HepG2 (cell line): ENCODE measurements at regions not wholly inside any gene's neighbourhood (a gene's known extent, or its start where the extent isn't known, plus 50 kb on each side); places are given as distances from the start of the nearest gene placed in this dataset.

Experiments used
- ATM ChIP-seq: fragments of 450-650 bp; IDR thresholded peaks from 2 replicates; pipeline ENCODE4 v1.7.1; 2017; ENCODE audit warnings: mild to moderate bottlenecking, borderline replicate concordance
- BCL3 ChIP-seq: sonication (generic); formaldehyde crosslinking; IDR thresholded peaks from 2 replicates; pipeline ENCODE4 v1.5.1; 2020; ENCODE audit warnings: mild to moderate bottlenecking, missing genetic modification reagents, moderate library complexity
- BORCS8-MEF2B ChIP-seq: sonication (generic); formaldehyde crosslinking; IDR thresholded peaks from 2 replicates; pipeline ENCODE4 v1.8.0; 2022; ENCODE audit warnings: mild to moderate bottlenecking, missing genetic modification reagents
- DR1 ChIP-seq: sonication (generic); formaldehyde crosslinking; IDR thresholded peaks from 2 replicates; pipeline ENCODE4 v1.8.0; 2021; ENCODE audit warnings: mild to moderate bottlenecking, missing genetic modification reagents, inconsistent platforms
- FOXA3 ChIP-seq: IDR thresholded peaks from 2 replicates; pipeline ENCODE4 v1.6.1; 2016; ENCODE audit warnings: missing genetic modification reagents, missing compliant biosample characterization
- HOMEZ ChIP-seq: IDR thresholded peaks from 2 replicates; pipeline ENCODE4 v1.6.1; 2016; ENCODE audit warnings: low read depth
- MATR3 ChIP-seq: sonication (generic); formaldehyde crosslinking; IDR thresholded peaks from 2 replicates; pipeline ENCODE4 v1.4.0; 2020; ENCODE audit warnings: missing genetic modification reagents
- NFATC3 ChIP-seq: sonication (generic); formaldehyde crosslinking; IDR thresholded peaks from 2 replicates; pipeline ENCODE4 v1.5.1; 2020; ENCODE audit warnings: mild to moderate bottlenecking, missing genetic modification reagents
- NR2C2 ChIP-seq: sonication (generic); formaldehyde crosslinking; IDR thresholded peaks from 2 replicates; pipeline ENCODE4 v1.4.0; 2020; ENCODE audit warnings: missing genetic modification reagents, mild to moderate bottlenecking, moderate library complexity, borderline replicate concordance
- SALL1 ChIP-seq: sonication (generic); formaldehyde crosslinking; IDR thresholded peaks from 2 replicates; pipeline ENCODE4 v1.8.0; 2022; ENCODE audit warnings: mild to moderate bottlenecking, missing genetic modification reagents
- TCF7L2 ChIP-seq: IDR thresholded peaks from 2 replicates; pipeline ENCODE4 v1.6.1; 2011; ENCODE audit warnings: mild to moderate bottlenecking, low read depth, low read length, moderate library complexity
- THYN1 ChIP-seq: sonication (generic); formaldehyde crosslinking; IDR thresholded peaks from 2 replicates; pipeline ENCODE4 v1.8.1; 2023; ENCODE audit warnings: low read depth, mild to moderate bottlenecking, moderate library complexity, missing genetic modification reagents, borderline replicate concordance
- ZNF101 ChIP-seq: sonication (generic); formaldehyde crosslinking; IDR thresholded peaks from 2 replicates; pipeline ENCODE4 v1.4.0; 2020; ENCODE audit warnings: mild to moderate bottlenecking, low read depth, missing genetic modification reagents, borderline replicate concordance
- ZNF468 ChIP-seq: sonication (generic); formaldehyde crosslinking; IDR thresholded peaks from 2 replicates; pipeline ENCODE4 v1.8.0; 2022; ENCODE audit warnings: mild to moderate bottlenecking, moderate library complexity, missing genetic modification reagents
- ZNF496 ChIP-seq: sonication (generic); formaldehyde crosslinking; IDR thresholded peaks from 2 replicates; pipeline ENCODE4 v1.8.1; 2023; ENCODE audit warnings: mild to moderate bottlenecking, moderate library complexity, missing genetic modification reagents; ENCODE audit not compliant: insufficient replicate concordance
- ZNF570 ChIP-seq: sonication (generic); formaldehyde crosslinking; IDR thresholded peaks from 2 replicates; pipeline ENCODE4 v1.4.0; 2020; ENCODE audit warnings: mild to moderate bottlenecking, missing genetic modification reagents, borderline replicate concordance
- TF ChIP-seq, protein P1 (sequence below): sonication (generic); formaldehyde crosslinking; conservative IDR thresholded peaks from 2 replicates; pipeline ENCODE4 v1.8.1; 2023; ENCODE audit warnings: missing genetic modification reagents
- TF ChIP-seq, protein P2 (sequence below): sonication (generic); formaldehyde crosslinking; IDR thresholded peaks from 2 replicates; pipeline ENCODE4 v1.5.1; 2020; ENCODE audit warnings: missing genetic modification reagents, mild to moderate bottlenecking, borderline replicate concordance
- TF ChIP-seq, protein P3 (sequence below): sonication (generic); formaldehyde crosslinking; IDR thresholded peaks from 2 replicates; pipeline ENCODE4 v1.8.1; 2023; ENCODE audit warnings: mild to moderate bottlenecking, inconsistent platforms, moderate library complexity, missing genetic modification reagents, borderline replicate concordance
- TF ChIP-seq, protein P4 (sequence below): sonication (generic); formaldehyde crosslinking; IDR thresholded peaks from 2 replicates; pipeline ENCODE4 v1.4.0; 2020; ENCODE audit warnings: mild to moderate bottlenecking, missing genetic modification reagents
- TF ChIP-seq, protein P5 (sequence below): IDR thresholded peaks from 2 replicates; pipeline ENCODE4 v1.6.1; 2016; ENCODE audit warnings: missing compliant biosample characterization, missing genetic modification reagents, borderline replicate concordance

GRCh38 chr20:59403962-59404314, 103.5 kb downstream of the EDN3 start (continued):
- TF ChIP-seq, protein P1, sequence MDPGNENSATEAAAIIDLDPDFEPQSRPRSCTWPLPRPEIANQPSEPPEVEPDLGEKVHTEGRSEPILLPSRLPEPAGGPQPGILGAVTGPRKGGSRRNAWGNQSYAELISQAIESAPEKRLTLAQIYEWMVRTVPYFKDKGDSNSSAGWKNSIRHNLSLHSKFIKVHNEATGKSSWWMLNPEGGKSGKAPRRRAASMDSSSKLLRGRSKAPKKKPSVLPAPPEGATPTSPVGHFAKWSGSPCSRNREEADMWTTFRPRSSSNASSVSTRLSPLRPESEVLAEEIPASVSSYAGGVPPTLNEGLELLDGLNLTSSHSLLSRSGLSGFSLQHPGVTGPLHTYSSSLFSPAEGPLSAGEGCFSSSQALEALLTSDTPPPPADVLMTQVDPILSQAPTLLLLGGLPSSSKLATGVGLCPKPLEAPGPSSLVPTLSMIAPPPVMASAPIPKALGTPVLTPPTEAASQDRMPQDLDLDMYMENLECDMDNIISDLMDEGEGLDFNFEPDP (CRISPR knock-in tag): no peak
- TF ChIP-seq, protein P2, sequence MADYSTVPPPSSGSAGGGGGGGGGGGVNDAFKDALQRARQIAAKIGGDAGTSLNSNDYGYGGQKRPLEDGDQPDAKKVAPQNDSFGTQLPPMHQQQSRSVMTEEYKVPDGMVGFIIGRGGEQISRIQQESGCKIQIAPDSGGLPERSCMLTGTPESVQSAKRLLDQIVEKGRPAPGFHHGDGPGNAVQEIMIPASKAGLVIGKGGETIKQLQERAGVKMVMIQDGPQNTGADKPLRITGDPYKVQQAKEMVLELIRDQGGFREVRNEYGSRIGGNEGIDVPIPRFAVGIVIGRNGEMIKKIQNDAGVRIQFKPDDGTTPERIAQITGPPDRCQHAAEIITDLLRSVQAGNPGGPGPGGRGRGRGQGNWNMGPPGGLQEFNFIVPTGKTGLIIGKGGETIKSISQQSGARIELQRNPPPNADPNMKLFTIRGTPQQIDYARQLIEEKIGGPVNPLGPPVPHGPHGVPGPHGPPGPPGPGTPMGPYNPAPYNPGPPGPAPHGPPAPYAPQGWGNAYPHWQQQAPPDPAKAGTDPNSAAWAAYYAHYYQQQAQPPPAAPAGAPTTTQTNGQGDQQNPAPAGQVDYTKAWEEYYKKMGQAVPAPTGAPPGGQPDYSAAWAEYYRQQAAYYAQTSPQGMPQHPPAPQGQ (CRISPR knock-in tag): no peak
- TF ChIP-seq SALL1 (CRISPR knock-in tag) (no peak), THYN1 (CRISPR knock-in tag) (no peak), BORCS8-MEF2B (CRISPR knock-in tag) (0 out of 2 replicates have a peak, but pooled peaks have one; percentile 6), HOMEZ (CRISPR knock-in tag) (no peak), DR1 (CRISPR knock-in tag) (no peak), MATR3 (no peak), ZNF496 (CRISPR knock-in tag) (no peak), ZNF468 (CRISPR knock-in tag) (no peak), ZNF570 (CRISPR knock-in tag) (no peak), ZNF101 (CRISPR knock-in tag) (no peak), FOXA3 (0 out of 2 replicates have a peak, but pooled peaks have one; percentile 2), ATM (no peak), NR2C2 (no peak), BCL3 (CRISPR knock-in tag) (0 out of 2 replicates have a peak, but pooled peaks have one; percentile 18), TCF7L2 (no peak), NFATC3 (peak; percentile 38; the same call in 1 of the 2 replicates)
- TF ChIP-seq, protein P3, sequence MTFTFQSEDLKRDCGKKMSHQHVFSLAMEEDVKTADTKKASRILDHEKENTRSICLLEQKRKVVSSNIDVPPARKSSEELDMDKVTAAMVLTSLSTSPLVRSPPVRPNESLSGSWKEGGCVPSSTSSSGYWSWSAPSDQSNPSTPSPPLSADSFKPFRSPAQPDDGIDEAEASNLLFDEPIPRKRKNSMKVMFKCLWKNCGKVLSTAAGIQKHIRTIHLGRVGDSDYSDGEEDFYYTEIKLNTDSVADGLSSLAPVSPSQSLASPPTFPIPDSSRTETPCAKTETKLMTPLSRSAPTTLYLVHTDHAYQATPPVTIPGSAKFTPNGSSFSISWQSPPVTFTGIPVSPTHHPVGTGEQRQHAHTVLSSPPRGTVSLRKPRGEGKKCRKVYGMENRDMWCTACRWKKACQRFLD: no peak
- TF ChIP-seq, protein P4, sequence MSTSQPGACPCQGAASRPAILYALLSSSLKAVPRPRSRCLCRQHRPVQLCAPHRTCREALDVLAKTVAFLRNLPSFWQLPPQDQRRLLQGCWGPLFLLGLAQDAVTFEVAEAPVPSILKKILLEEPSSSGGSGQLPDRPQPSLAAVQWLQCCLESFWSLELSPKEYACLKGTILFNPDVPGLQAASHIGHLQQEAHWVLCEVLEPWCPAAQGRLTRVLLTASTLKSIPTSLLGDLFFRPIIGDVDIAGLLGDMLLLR: no peak
- TF ChIP-seq, protein P5, sequence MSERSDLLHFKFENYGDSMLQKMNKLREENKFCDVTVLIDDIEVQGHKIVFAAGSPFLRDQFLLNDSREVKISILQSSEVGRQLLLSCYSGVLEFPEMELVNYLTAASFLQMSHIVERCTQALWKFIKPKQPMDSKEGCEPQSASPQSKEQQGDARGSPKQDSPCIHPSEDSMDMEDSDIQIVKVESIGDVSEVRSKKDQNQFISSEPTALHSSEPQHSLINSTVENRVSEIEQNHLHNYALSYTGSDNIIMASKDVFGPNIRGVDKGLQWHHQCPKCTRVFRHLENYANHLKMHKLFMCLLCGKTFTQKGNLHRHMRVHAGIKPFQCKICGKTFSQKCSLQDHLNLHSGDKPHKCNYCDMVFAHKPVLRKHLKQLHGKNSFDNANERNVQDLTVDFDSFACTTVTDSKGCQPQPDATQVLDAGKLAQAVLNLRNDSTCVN (CRISPR knock-in tag): no peak
